GM12878 (cell line): ENCODE measurements at regions not wholly inside any gene's neighbourhood (a gene's known extent, or its start where the extent isn't known, plus 50 kb on each side); places are given as distances from the start of the nearest gene placed in this dataset.

Source experiments
- ATAC-seq: fragments of 200-7000 bp; cut with Tn5 transposase; 3 replicates; pipeline ENCODE4 v1.9.1; 2020; ENCODE audit warnings: mild to moderate bottlenecking, moderate library complexity
- BruUV-seq: library from RNA; stranded (reverse); fragments of 400-500 nt; replicated peaks from 2 replicates; lab custom pipeline; 2021; lab: Mats Ljungman, UMichigan
- CTCF ChIA-PET: fragments of 300-600 bp; sonication (Branson Sonifier 250); formaldehyde crosslinking; extraction: SDS; loops from one replicate; lab custom pipeline; 2021; ENCODE audit warnings: inconsistent platforms; lab: Yijun Ruan, JAX
- POLR2A ChIA-PET: fragments of 350-600 bp; formaldehyde crosslinking; extraction: SDS; loops from one replicate; lab custom pipeline; 2021; ENCODE audit warnings: inconsistent platforms; lab: Charles Lee
- RAD21 ChIA-PET: fragments of 300-600 bp; sonication (Branson Sonifier 250); formaldehyde crosslinking; loops from one replicate; lab custom pipeline; 2023; ENCODE audit warnings: antibody characterized with exemption; ENCODE audit not compliant: unreplicated experiment; lab: Charles Lee
- SMC1A ChIA-PET: fragments of 300-600 bp; sonication (Branson Sonifier 250); formaldehyde crosslinking; loops from one replicate; lab custom pipeline; 2023; ENCODE audit not compliant: unreplicated experiment, uncharacterized antibody; lab: Charles Lee
- DNase-seq: peaks from one replicate; pipeline ENCODE4 v3.0.0-alpha.2; 2011; ENCODE audit warnings: low read depth, low spot score
- FAIRE-seq: peaks from 3 replicates; lab custom pipeline; 2011; peaks lifted over from hg19 to GRCh38; lab: Jason Lieb, UNC
- H2AFZ ChIP-seq: 2 replicates; pipeline ENCODE4 v1.6.0; 2011; ENCODE audit warnings: low read depth, low read length, control low read depth; ENCODE audit not compliant: control insufficient read depth
- H3K27ac ChIP-seq: 2 replicates; pipeline ENCODE4 v1.5.1; 2011; ENCODE audit warnings: control low read depth; ENCODE audit not compliant: control insufficient read depth, insufficient read depth
- H3K27me3 ChIP-seq, 2 experiments: replicated peaks in 1 of 2; 2 replicates each; pipeline versions ENCODE4 v1.6.0 to v1.6.1; 2011; ENCODE audit warnings: low read length in 1 of 2; ENCODE audit not compliant: control insufficient read depth in 2 of 2, insufficient read depth in 2 of 2
- H3K36me3 ChIP-seq, 2 experiments: 2 replicates each; pipeline ENCODE4 v1.5.1; 2011; ENCODE audit warnings: low read length in 1 of 2; ENCODE audit not compliant: control insufficient read depth in 2 of 2, insufficient read depth in 2 of 2
- H3K4me1 ChIP-seq: 2 replicates; pipeline ENCODE4 v1.6.1; 2011; ENCODE audit warnings: mild to moderate bottlenecking, low read length, moderate library complexity, mixed read lengths; ENCODE audit not compliant: control insufficient read depth, insufficient read depth
- H3K4me2 ChIP-seq: 2 replicates; pipeline ENCODE4 v1.6.0; 2011; ENCODE audit warnings: control low read depth; ENCODE audit not compliant: control insufficient read depth, insufficient read depth
- H3K4me3 ChIP-seq: fragments of 200-600 bp; sonication (generic); 2 replicates; pipeline ENCODE4 v1.5.1; 2016
- H3K79me2 ChIP-seq: 2 replicates; pipeline ENCODE4 v1.6.0; 2011; ENCODE audit warnings: low read length; ENCODE audit not compliant: control insufficient read depth, insufficient read depth
- H3K9ac ChIP-seq: 2 replicates; pipeline ENCODE4 v1.8.0; 2011; ENCODE audit warnings: low read length, control low read depth, mixed read lengths; ENCODE audit not compliant: control insufficient read depth, insufficient read depth
- H3K9me3 ChIP-seq: replicated peaks from 3 replicates; pipeline ENCODE4 v1.5.1; 2011; ENCODE audit warnings: mild to moderate bottlenecking, low read length; ENCODE audit not compliant: control insufficient read depth, insufficient read depth
- H4K20me1 ChIP-seq: 2 replicates; pipeline ENCODE4 v1.6.0; 2011; ENCODE audit not compliant: control insufficient read depth, insufficient read depth
- CHD4 ChIP-seq: fragments of 200-600 bp; sonication (generic); IDR thresholded peaks from 2 replicates; pipeline ENCODE4 v1.6.1; 2016; ENCODE audit warnings: mild to moderate bottlenecking
- ETV6 ChIP-seq, 2 experiments: fragments of 450-650 bp in 1 of 2; IDR thresholded peaks in 1 of 2; conservative IDR thresholded peaks in 1 of 2; 2 replicates each; pipeline ENCODE4 v1.6.1; 2014; ENCODE audit warnings: antibody characterized with exemption in 1 of 2, borderline replicate concordance in 1 of 2, low read depth in 1 of 2, mild to moderate bottlenecking in 1 of 2, moderate library complexity in 1 of 2
- HCFC1 ChIP-seq: fragments of 150-350 bp; IDR thresholded peaks from 2 replicates; pipeline ENCODE4 v1.6.1; 2014; ENCODE audit warnings: low read length
- NR2C1 ChIP-seq: fragments of 450-650 bp; IDR thresholded peaks from 2 replicates; pipeline ENCODE4 v1.6.1; 2017; ENCODE audit warnings: antibody characterized with exemption, mild to moderate bottlenecking, moderate library complexity
- NRF1 ChIP-seq: conservative IDR thresholded peaks from 2 replicates; pipeline ENCODE4 v1.6.1; 2011; ENCODE audit warnings: mild to moderate bottlenecking, low read depth, low read length, improper control_type of control experiment
- RELB ChIP-seq: fragments of 450-650 bp; IDR thresholded peaks from 2 replicates; pipeline ENCODE4 v1.6.1; 2017; ENCODE audit warnings: low read depth, mild to moderate bottlenecking, moderate library complexity
- SP1 ChIP-seq: IDR thresholded peaks from one replicate; pipeline ENCODE4 v1.6.1; 2011; ENCODE audit warnings: low read depth, low read length
- ZZZ3 ChIP-seq: IDR thresholded peaks from 2 replicates; pipeline ENCODE4 v1.6.1; 2011; ENCODE audit warnings: low read depth; ENCODE audit not compliant: control insufficient read depth, insufficient read length
- WGBS: methylation state at CpG from one replicate; pipeline ENCODE4 v1.1.6; 2016; ENCODE audit warnings: low lambda C conversion rate; ENCODE audit not compliant: insufficient replicate concordance, insufficient coverage; ENCODE audit errors: missing lambda C conversion rate; 5-methylcytosine and 5-hydroxymethylcytosine counted together
- in situ Hi-C: fragments of 300-500 bp; cut with MboI; formaldehyde crosslinking; loops from 9 replicates; pipeline ENCODE4 v1.14.3; 2018; ENCODE audit warnings: mixed read lengths
- intact Hi-C: fragments of 100-400 bp; cut with micrococcal nuclease; formaldehyde crosslinking; loops from one replicate; pipeline ENCODE4 v1.14.2; 2022; ENCODE audit not compliant: unreplicated experiment

- no peaks in the 10 kb centered on the region for H4K20me1 ChIP-seq
- ATAC-seq, result peak; percentile 48
- in situ Hi-C loops, result no loop called here
- POLR2A ChIA-PET, result no interaction called here
- BruUV-seq, result no TSS peak
- no peaks in the 10 kb centered on the region for H3K9me3 ChIP-seq
- DNase-seq, result no peak
- RAD21 ChIA-PET, result interaction anchor here (1.1 kb wide), 1 partner anchor 38 kb away, joined by 3 read pairs; no protein-coding TSS in a partner anchor
- no peak for TF ChIP-seq NRF1
- TF ChIP-seq ETV6 (conservative IDR thresholded peaks at IDR 0.05 in 1 of 2, IDR thresholded peaks at IDR 0.05 in 1 of 2; ENCODE audit: borderline replicate concordance in 1 of 2, low read depth in 1 of 2), result no peak
- no peak for TF ChIP-seq ZZZ3
- TF ChIP-seq HCFC1, result no peak
- TF ChIP-seq RELB, result no peak
- no peak for TF ChIP-seq CHD4
- TF ChIP-seq SP1, result no peak
- TF ChIP-seq, all 136 proteins: peak for 0
- Histone ChIP-seq H3K4me2 (no peak overlapping the region), H3K9ac (no peak overlapping the region), H3K27me3 (no peaks in the 10 kb centered on the region), H3K4me1 (no peaks in the 10 kb centered on the region), H3K79me2 (no peaks in the 10 kb centered on the region), H3K27ac (no peak overlapping the region), H3K4me3 (no peak overlapping the region), H3K36me3 (no peaks in the 10 kb centered on the region), H2AFZ (no peak overlapping the region)
- ChIA-PET CTCF (no interaction called here), SMC1A (no interaction called here)
- FAIRE-seq, result no peak
- intact Hi-C loops, result no loop called here
These were observed 524.0 kb upstream of the LRRC4C start for GRCh38 chr11:41983475-41983874.

DNA sequence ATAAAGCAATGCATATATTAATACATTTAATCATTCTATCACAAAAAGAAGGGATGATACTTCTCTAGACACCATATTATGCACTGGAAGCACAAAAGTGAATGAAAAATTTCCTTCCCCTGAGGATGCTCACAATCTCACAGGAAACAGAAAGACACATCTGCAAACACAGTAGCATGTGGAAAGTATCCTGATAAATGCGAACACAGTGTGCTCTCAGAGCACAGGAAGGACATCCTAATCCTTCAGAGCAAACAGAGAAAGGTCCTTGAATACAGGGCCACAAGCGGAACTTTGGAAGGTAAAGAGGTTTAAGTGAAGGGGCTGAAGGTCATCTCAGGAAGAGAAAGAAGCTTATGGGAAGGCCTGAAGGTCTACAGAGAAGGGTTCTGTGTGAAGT, 524.6 kb upstream of the LRRC4C start:
- no peaks in the 10 kb centered on the region for H3K9me3 ChIP-seq
- no peaks in the 10 kb centered on the region for H4K20me1 ChIP-seq
- in situ Hi-C loops, result no loop called here
- FAIRE-seq (no peak), ATAC-seq (no peak), DNase-seq (no peak)
- no peak for TF ChIP-seq NR2C1
- TF ChIP-seq HCFC1, result no peak
- H3K4me3 ChIP-seq, result no peak overlapping the region
- no peaks in the 10 kb centered on the region for H3K36me3 ChIP-seq
- H3K27ac ChIP-seq, result no peak overlapping the region
- ChIA-PET SMC1A (interaction anchor here (0.6 to 0.9 kb wide), 3 partner anchors 25 to 74 kb away, joined by 3 read pairs; no protein-coding TSS in a partner anchor), CTCF (no interaction called here), POLR2A (no interaction called here), RAD21 (interaction anchor here (1.1 kb wide), 1 partner anchor 37 kb away, joined by 3 read pairs; no protein-coding TSS in a partner anchor)
- no peak overlapping the region for H3K4me2 ChIP-seq
- no peak overlapping the region for H3K9ac ChIP-seq
- intact Hi-C loops, result no loop called here
- H2AFZ ChIP-seq, result no peak overlapping the region
- WGBS, result 13% methylated on average over 2 of the region's 2 CpGs
- no peaks in the 10 kb centered on the region for H3K27me3 ChIP-seq
- H3K4me1 ChIP-seq, result no peaks in the 10 kb centered on the region
- BruUV-seq, result no TSS peak
- no peaks in the 10 kb centered on the region for H3K79me2 ChIP-seq
